OCI-LY3 (cell line): ENCODE measurements at regions not wholly inside any gene's neighbourhood (a gene's known extent, or its start where the extent isn't known, plus 50 kb on each side); places are given as distances from the start of the nearest gene placed in this dataset.
"Not testable (repeated sequence)": the region's sequence is repeated elsewhere in the genome, so short reads cannot be mapped to it uniquely, and the experiment has no call there.

Experiments used
- H2AFZ ChIP-seq: fragments of 200-600, 300-600 bp; shearing (Covaris generic); 2 replicates; pipeline ENCODE4 v1.6.0; 2014; ENCODE audit warnings: antibody characterized with exemption, low read depth, low read length
- H3K27ac ChIP-seq: fragments of 200-600, 300-600 bp; sonication (generic); 2 replicates; pipeline ENCODE4 v1.5.1; 2014; ENCODE audit warnings: mild to moderate bottlenecking, low read length, moderate library complexity, mixed read lengths
- H3K27me3 ChIP-seq: fragments of 200-600, 300-600 bp; sonication (generic); 2 replicates; pipeline ENCODE4 v1.6.1; 2014; ENCODE audit warnings: low read depth, low read length, mixed read lengths
- H3K36me3 ChIP-seq: fragments of 200-600, 300-600 bp; sonication (generic); replicated peaks from 2 replicates; pipeline ENCODE3; 2014; ENCODE audit warnings: low read depth, low read length, mixed read lengths
- H3K4me1 ChIP-seq: fragments of 300-600, 200-600 bp; sonication (generic); 2 replicates; pipeline ENCODE4 v1.6.1; 2014; ENCODE audit warnings: low read length, mixed read lengths
- H3K4me2 ChIP-seq: fragments of 200-600, 300-600 bp; sonication (generic); 2 replicates; pipeline ENCODE4 v1.6.1; 2014; ENCODE audit warnings: low read length, mixed read lengths
- H3K4me3 ChIP-seq: fragments of 300-600, 200-600 bp; sonication (generic); 2 replicates; pipeline ENCODE4 v1.5.1; 2014; ENCODE audit warnings: antibody characterized with exemption, mild to moderate bottlenecking, low read length, moderate library complexity
- H3K79me2 ChIP-seq: fragments of 300-600, 200-600 bp; shearing (Covaris generic); 2 replicates; pipeline ENCODE4 v1.6.1; 2014; ENCODE audit warnings: mild to moderate bottlenecking, low read length, mixed read lengths
- H3K9ac ChIP-seq: fragments of 300-600, 200-600 bp; shearing (Covaris generic); 2 replicates; pipeline ENCODE4 v1.6.0; 2014; ENCODE audit warnings: mild to moderate bottlenecking, low read length, moderate library complexity
- H3K9me3 ChIP-seq: fragments of 200-600, 300-600 bp; shearing (Covaris generic); 2 replicates; pipeline ENCODE4 v1.6.1; 2014; ENCODE audit warnings: low read length, mixed read lengths; ENCODE audit not compliant: insufficient read depth
- H4K20me1 ChIP-seq: fragments of 200-600, 300-600 bp; sonication (generic); 2 replicates; pipeline ENCODE4 v1.6.1; 2016; ENCODE audit warnings: low read length, mixed read lengths; ENCODE audit not compliant: insufficient read depth

GRCh38 chrX:92081250-92081649 lies 302.1 kb downstream of the PCDH11X start:
- H3K4me3 ChIP-seq, H3K4me1 ChIP-seq, H2AFZ ChIP-seq, H3K27ac ChIP-seq, H3K36me3 ChIP-seq, H3K9ac ChIP-seq, H3K27me3 ChIP-seq, H3K79me2 ChIP-seq, H4K20me1 ChIP-seq, H3K9me3 ChIP-seq, H3K4me2 ChIP-seq: not testable (repeated sequence)

DNA sequence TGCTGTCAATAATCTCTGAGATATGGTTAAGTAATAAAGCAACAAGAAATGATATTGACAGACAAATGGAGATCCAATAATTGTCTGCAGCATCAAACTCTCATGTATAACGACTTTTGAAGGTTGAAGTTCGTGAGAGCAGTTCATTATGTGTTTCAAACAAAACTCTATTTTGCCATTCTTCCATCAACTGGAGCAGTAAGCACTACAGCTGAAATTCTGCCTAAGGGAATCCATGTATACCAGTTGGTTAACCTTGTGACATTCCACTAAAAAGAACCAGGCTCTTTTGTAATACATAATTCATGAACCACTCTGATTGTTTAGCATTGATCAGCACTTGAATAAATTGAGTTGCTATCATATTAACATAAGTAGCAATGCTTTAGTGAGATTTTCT lies 311.6 kb downstream of the PCDH11X start:
- not testable (repeated sequence) for H3K9me3 ChIP-seq, H3K4me2 ChIP-seq, H3K27ac ChIP-seq, H3K4me3 ChIP-seq, H3K79me2 ChIP-seq, H2AFZ ChIP-seq, H3K9ac ChIP-seq, H3K27me3 ChIP-seq, H3K36me3 ChIP-seq, H4K20me1 ChIP-seq, H3K4me1 ChIP-seq

DNA sequence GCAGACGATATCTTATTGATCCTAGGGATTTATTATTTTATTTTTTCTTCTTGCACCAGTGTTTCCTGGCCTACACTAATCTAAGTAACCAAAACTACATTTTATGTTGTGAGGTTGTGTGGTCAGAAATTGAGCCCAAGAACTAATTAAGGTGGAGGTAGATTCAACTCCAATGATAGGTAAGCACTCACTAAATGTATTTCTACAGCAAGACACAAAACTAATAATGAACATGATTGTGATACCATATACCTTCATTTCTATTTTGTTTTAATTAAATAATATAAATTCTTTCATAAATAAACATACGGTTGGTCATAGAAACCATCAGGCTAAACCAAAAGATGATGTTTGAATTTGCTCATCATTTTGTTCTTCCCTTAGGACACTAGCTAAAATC lies 319.0 kb downstream of the PCDH11X start:
- not testable (repeated sequence) for H3K79me2 ChIP-seq, H3K4me3 ChIP-seq, H3K9me3 ChIP-seq, H3K4me2 ChIP-seq, H3K27me3 ChIP-seq, H3K9ac ChIP-seq, H3K27ac ChIP-seq, H2AFZ ChIP-seq, H3K4me1 ChIP-seq, H4K20me1 ChIP-seq, H3K36me3 ChIP-seq

- H3K79me2 ChIP-seq, result not testable (repeated sequence)
These were observed 320.9 kb downstream of the PCDH11X start for GRCh38 chrX:92100095-92100494.

GRCh38 chrX:92105693-92106092 lies 326.5 kb downstream of the PCDH11X start:
- H3K36me3 ChIP-seq, H3K27me3 ChIP-seq, H3K9me3 ChIP-seq, H3K27ac ChIP-seq, H3K9ac ChIP-seq, H3K4me1 ChIP-seq, H3K79me2 ChIP-seq, H3K4me3 ChIP-seq, H2AFZ ChIP-seq, H3K4me2 ChIP-seq, H4K20me1 ChIP-seq: not testable (repeated sequence)

More at GRCh38 chrX:92100095-92100494, 320.9 kb downstream of the PCDH11X start:
- not testable (repeated sequence) for H3K27ac ChIP-seq, H3K4me1 ChIP-seq, H3K36me3 ChIP-seq, H3K4me3 ChIP-seq, H3K27me3 ChIP-seq, H3K9me3 ChIP-seq, H2AFZ ChIP-seq, H3K9ac ChIP-seq, H4K20me1 ChIP-seq, H3K4me2 ChIP-seq

DNA sequence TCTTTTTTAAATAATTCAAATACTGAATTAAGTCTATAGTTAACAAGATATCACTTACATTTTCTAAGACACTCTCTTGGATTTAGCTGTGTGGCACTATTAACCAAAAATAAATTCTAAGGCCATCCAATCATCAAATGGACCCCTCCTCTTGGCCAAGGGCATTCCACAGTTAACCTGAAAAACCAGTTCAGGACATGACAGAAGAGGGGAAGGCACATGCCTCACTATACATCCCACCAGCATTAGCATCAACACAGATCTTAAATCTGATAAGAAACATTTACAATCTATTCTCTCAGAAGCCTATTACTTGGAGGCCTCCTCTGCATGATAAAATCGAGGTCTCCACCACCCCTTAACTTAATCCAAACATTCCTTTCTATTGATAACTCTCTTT lies 327.5 kb downstream of the PCDH11X start:
- H3K4me2 ChIP-seq, H3K4me1 ChIP-seq, H3K79me2 ChIP-seq, H3K36me3 ChIP-seq, H3K9ac ChIP-seq, H4K20me1 ChIP-seq, H3K4me3 ChIP-seq, H3K27me3 ChIP-seq, H2AFZ ChIP-seq, H3K27ac ChIP-seq, H3K9me3 ChIP-seq: not testable (repeated sequence)

DNA sequence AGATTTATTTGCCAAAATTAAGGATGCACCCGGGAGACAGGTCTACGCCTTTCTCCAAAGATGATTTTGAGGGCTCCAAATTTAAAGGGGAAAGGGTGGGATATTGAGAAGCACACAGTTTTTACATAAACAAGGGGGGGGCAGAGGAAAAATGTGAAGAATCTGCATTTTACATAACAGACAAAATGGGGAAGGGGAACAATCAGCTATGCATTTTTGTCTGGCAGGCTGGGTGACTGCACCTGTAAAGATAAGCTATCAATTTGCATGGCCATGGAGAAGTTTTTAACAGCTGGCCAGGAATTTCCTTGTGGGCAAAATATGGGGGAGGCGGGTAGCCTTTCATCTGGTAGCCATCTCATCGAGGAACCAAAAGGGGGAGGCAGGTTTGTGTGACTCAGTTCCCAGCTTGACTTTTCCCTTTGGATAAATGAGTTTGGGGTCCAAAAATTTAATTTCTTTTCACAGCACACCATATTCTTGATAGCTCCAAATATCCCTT lies 331.3 kb downstream of the PCDH11X start:
- not testable (repeated sequence) for H2AFZ ChIP-seq, H3K79me2 ChIP-seq, H3K27me3 ChIP-seq, H3K9ac ChIP-seq, H4K20me1 ChIP-seq, H3K4me1 ChIP-seq, H3K27ac ChIP-seq, H3K36me3 ChIP-seq, H3K4me2 ChIP-seq, H3K9me3 ChIP-seq, H3K4me3 ChIP-seq

GRCh38 chrX:92117701-92118100 lies 338.5 kb downstream of the PCDH11X start:
- H3K4me1 ChIP-seq, H3K27ac ChIP-seq, H3K27me3 ChIP-seq, H3K79me2 ChIP-seq, H3K36me3 ChIP-seq, H3K4me2 ChIP-seq, H3K9me3 ChIP-seq, H3K4me3 ChIP-seq, H4K20me1 ChIP-seq, H3K9ac ChIP-seq, H2AFZ ChIP-seq: not testable (repeated sequence)

- not testable (repeated sequence) for H3K9me3 ChIP-seq, H3K79me2 ChIP-seq, H3K9ac ChIP-seq, H2AFZ ChIP-seq, H3K4me1 ChIP-seq, H3K4me3 ChIP-seq, H3K36me3 ChIP-seq, H3K27me3 ChIP-seq, H3K27ac ChIP-seq, H3K4me2 ChIP-seq, H4K20me1 ChIP-seq
These were observed 383.9 kb downstream of the PCDH11X start for GRCh38 chrX:92163035-92163434.
